ENCODE measurements at regions not wholly inside any gene's neighbourhood (a gene's known extent, or its start where the extent isn't known, plus 50 kb on each side); places are given as distances from the start of the nearest gene placed in this dataset.

- H3K4me3 ChIP-seq (ENCODE audit: low read length) = no peak overlapping the region
- H3K36me3 ChIP-seq (replicated peaks; ENCODE audit: insufficient read depth, low read length) = no peaks in the 10 kb centered on the region
- no peak overlapping the region for H3K4me2 ChIP-seq (ENCODE audit: low read depth, low read length)
- H3K9ac ChIP-seq (ENCODE audit: low read length) = no peak overlapping the region
- H4K20me1 ChIP-seq (ENCODE audit: insufficient read depth, low read length) = no peaks in the 10 kb centered on the region
- DNase-seq = no peak
- H2AFZ ChIP-seq (ENCODE audit: low read length) = no peak overlapping the region
- no peaks in the 10 kb centered on the region for H3K4me1 ChIP-seq (ENCODE audit: low read length)
- no peaks in the 10 kb centered on the region for H3K9me2 ChIP-seq (replicated peaks; ENCODE audit: insufficient read depth, low read length)
- no peaks in the 10 kb centered on the region for H3F3A ChIP-seq (ENCODE audit: insufficient read depth, low read length)
- no peaks in the 10 kb centered on the region for H3K79me2 ChIP-seq (ENCODE audit: low read length)
- H3K27ac ChIP-seq (ENCODE audit: low read length) = no peak overlapping the region
- H3K9me3 ChIP-seq (replicated peaks; ENCODE audit: insufficient read depth, low read length) = no peaks in the 10 kb centered on the region
- no peaks in the 10 kb centered on the region for H3K27me3 ChIP-seq (replicated peaks; ENCODE audit: insufficient read depth, low read length)
- TF ChIP-seq CTCF (IDR thresholded peaks at IDR 0.05; ENCODE audit: low read length) = no peak
- no peak for TF ChIP-seq EZH2phosphoT487 (IDR thresholded peaks at IDR 0.05; ENCODE audit: low read length)
- no peak for TF ChIP-seq EZH2 (optimal IDR thresholded peaks at IDR 0.05; ENCODE audit: low read depth, low read length)
Measured at GRCh38 chr15:81596159-81596865, 222.3 kb upstream of the TMC3 start.

GRCh38 chr15:81595752-81596151 lies 221.7 kb upstream of the TMC3 start:
- H3K27me3 ChIP-seq (replicated peaks; ENCODE audit: insufficient read depth, low read length) = no peaks in the 10 kb centered on the region
- H3K9me2 ChIP-seq (replicated peaks; ENCODE audit: insufficient read depth, low read length) = no peaks in the 10 kb centered on the region
- no peaks in the 10 kb centered on the region for H3K79me2 ChIP-seq (ENCODE audit: low read length)
- H3K36me3 ChIP-seq (replicated peaks; ENCODE audit: insufficient read depth, low read length) = no peaks in the 10 kb centered on the region
- H3K4me1 ChIP-seq (ENCODE audit: low read length) = no peaks in the 10 kb centered on the region
- no peak overlapping the region for H3K9ac ChIP-seq (ENCODE audit: low read length)
- no peaks in the 10 kb centered on the region for H3F3A ChIP-seq (ENCODE audit: insufficient read depth, low read length)
- no peak for DNase-seq
- no peaks in the 10 kb centered on the region for H3K9me3 ChIP-seq (replicated peaks; ENCODE audit: insufficient read depth, low read length)
- H3K4me3 ChIP-seq (ENCODE audit: low read length) = no peak overlapping the region
- TF ChIP-seq EZH2phosphoT487 (IDR thresholded peaks at IDR 0.05; ENCODE audit: low read length) = no peak
- TF ChIP-seq EZH2 (optimal IDR thresholded peaks at IDR 0.05; ENCODE audit: low read depth, low read length) = no peak
- TF ChIP-seq CTCF (IDR thresholded peaks at IDR 0.05; ENCODE audit: low read length) = no peak
- no peak overlapping the region for H3K27ac ChIP-seq (ENCODE audit: low read length)
- H2AFZ ChIP-seq (ENCODE audit: low read length) = no peak overlapping the region
- H4K20me1 ChIP-seq (ENCODE audit: insufficient read depth, low read length) = no peaks in the 10 kb centered on the region
- H3K4me2 ChIP-seq (ENCODE audit: low read depth, low read length) = no peak overlapping the region

- Histone ChIP-seq H3F3A (ENCODE audit: insufficient read depth, low read length) (no peaks in the 10 kb centered on the region), H3K9me2 (replicated peaks; ENCODE audit: insufficient read depth, low read length) (no peaks in the 10 kb centered on the region), H3K79me2 (ENCODE audit: low read length) (no peaks in the 10 kb centered on the region), H3K4me1 (ENCODE audit: low read length) (no peaks in the 10 kb centered on the region), H2AFZ (ENCODE audit: low read length) (no peak overlapping the region), H3K36me3 (replicated peaks; ENCODE audit: insufficient read depth, low read length) (no peaks in the 10 kb centered on the region), H3K4me2 (ENCODE audit: low read depth, low read length) (no peak overlapping the region), H3K4me3 (ENCODE audit: low read length) (no peak overlapping the region), H3K9ac (ENCODE audit: low read length) (no peak overlapping the region), H3K27ac (ENCODE audit: low read length) (no peak overlapping the region), H3K9me3 (replicated peaks; ENCODE audit: insufficient read depth, low read length) (no peaks in the 10 kb centered on the region), H3K27me3 (replicated peaks; ENCODE audit: insufficient read depth, low read length) (no peaks in the 10 kb centered on the region), H4K20me1 (ENCODE audit: insufficient read depth, low read length) (no peaks in the 10 kb centered on the region)
- TF ChIP-seq EZH2phosphoT487 (IDR thresholded peaks at IDR 0.05; ENCODE audit: low read length) (no peak), EZH2 (optimal IDR thresholded peaks at IDR 0.05; ENCODE audit: low read depth, low read length) (no peak), CTCF (IDR thresholded peaks at IDR 0.05; ENCODE audit: low read length) (no peak)
- DNase-seq = no peak
Measured at GRCh38 chr15:81589671-81590070, 215.7 kb upstream of the TMC3 start.

Measured in MM.1S (cell line).